ENCODE measurements at regions not wholly inside any gene's neighbourhood (a gene's known extent, or its start where the extent isn't known, plus 50 kb on each side); places are given as distances from the start of the nearest gene placed in this dataset.

- no peak for DNase-seq
These were observed 852.1 kb downstream of the MAT2B start for GRCh38 chr5:164357395-164358033.

- DNase-seq: no peak
These were observed 853.3 kb downstream of the MAT2B start for GRCh38 chr5:164358531-164359259.

DNA sequence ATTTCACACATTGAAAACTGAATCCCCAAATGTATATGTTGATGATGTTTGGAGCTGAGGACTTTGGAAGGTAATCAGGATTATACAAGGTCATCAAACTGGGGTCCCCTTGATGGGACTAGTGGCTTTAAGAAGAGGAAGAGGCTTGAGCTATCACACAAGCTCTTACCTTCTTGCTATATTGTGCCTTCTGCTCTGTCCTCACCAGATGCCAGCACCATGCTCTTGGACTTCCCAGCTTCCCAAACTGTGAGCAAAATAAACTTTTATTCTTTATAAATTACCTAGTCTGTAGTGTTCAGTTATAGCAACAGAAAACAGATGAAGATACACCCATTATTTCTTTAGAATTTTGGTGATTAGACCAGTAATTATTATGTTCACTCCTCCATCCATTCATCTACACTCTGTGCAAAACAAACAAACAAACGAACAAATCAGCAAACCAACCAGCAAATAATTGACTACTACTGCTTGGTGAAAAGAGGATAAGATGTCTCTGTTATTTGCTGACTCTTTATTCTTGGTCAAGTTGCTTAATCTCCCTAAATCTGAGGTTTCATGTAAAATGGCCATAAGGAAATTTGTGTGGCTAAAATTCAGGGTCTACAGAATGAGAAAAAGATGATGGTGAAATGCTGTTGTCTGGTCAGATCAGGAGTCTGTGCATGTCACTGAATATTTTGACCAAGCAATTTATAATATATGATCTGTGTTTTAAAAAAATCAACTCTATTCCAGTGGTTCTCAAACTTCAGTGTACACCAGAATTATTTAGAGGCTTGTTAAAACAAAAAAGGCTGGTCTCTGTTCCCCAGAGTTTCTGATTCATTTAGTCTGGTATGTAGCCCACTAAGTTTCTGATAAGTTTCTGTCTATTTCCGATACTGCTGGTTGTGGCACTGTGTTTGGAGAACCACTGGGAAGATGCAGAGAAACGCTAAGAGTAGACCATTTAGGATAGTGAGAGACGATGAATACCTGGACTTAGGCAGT is 854.1 kb downstream of the MAT2B start:
- no peak for DNase-seq

GRCh38 chr5:164360589-164360988 is 855.2 kb downstream of the MAT2B start:
- no peak for DNase-seq

DNA sequence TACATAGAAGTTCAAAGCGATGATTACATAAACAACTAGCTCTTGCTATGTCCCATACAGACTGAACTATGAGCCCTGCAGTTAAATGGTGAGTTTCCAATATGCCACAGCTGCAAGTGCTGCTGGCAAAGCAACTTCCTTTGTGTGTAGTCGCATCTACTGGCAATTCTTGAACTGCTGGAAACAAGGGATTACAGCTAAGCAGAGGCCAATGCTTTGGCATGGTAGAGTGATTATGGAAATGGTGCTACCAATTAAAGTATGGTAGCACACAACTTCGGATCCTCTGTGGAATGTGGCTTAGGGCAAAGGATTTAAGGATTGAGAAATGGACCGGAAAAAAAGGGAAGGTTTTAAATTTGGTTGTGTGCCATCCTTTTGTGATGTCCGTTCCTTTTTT is 856.6 kb downstream of the MAT2B start:
- no peak for DNase-seq

DNA sequence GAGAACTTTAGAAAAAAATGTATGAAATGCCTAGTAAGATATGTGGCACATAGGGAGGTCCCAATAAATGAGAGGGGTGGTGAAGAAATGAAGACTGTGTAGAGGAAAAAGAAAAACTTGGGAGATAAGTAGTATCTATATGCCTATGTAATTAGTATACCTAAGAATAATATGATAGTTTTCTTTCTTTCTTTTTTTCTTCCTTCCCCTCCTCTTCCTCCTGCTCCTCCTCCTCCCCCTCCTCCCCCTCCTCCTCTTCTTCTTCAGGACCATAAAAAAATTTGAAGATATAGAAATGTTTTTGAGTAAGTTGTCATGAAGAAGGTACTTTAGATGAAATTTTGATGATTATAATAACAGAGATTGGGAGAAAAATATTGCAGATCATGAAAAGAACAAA is 857.4 kb downstream of the MAT2B start:
- DNase-seq: no peak

DNA sequence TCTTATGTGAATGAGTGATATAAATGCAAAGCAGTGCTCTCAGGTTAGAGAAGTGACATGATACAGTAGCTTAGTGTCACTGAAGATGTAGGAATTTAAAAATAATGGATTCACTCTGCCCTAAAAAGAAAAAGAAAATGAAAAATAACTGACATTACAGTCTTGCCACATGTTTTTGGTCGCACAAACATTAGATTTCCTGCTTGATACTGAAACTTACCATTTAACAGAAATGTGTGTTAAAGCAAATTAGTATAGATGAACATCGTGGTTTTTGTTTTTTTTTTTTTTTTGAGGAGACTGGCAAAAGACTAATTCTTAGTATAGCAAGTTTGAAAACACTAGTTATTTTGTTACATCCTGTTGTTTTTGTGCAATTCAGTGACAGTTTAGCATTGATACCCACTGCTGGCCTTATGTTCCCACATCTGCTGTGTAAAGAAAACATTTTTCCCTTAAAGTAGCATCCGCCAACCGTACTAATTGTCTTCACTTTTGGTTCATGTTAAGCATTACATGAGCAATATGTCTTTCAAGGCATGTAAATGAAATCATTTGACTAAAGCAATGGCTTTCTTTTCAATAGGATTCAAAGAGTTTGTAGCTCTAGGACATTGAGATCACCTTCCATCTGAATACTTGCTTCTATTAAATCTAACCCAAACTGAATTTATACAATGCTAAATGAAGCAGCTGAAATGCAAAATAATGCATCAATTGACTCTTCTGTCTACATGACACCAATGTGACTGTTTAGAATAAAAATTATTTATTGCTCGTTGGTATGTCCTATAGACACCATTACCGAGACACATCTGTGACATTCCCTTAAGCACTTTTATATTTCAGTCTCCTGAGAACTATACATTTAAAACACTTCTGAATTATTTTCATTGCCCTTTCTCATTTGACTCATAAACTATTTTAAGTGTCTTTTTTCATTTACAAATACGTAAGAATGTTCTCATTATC is 859.1 kb downstream of the MAT2B start:
- no peak for DNase-seq

- no peak for DNase-seq
These were observed 865.4 kb downstream of the MAT2B start for GRCh38 chr5:164370841-164371240.

DNA sequence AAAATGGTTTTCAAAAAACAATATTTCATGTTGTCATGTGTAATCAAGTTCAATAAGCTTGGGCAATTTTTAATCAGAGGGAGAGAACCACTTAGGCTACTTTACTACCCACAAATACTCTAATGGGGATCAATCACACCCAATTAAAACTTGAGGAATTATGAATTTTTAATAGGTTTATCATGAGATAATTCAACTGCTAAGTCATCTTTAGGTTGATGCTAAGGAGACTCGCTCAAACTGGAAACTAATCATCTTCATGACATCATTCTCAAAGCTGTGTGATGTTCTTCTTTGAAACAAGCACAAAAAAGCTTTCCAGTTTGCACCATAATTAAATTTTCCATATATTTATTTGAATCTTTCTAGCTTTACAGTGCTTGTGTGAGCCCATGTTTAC is 867.5 kb downstream of the MAT2B start:
- DNase-seq: no peak

DNA sequence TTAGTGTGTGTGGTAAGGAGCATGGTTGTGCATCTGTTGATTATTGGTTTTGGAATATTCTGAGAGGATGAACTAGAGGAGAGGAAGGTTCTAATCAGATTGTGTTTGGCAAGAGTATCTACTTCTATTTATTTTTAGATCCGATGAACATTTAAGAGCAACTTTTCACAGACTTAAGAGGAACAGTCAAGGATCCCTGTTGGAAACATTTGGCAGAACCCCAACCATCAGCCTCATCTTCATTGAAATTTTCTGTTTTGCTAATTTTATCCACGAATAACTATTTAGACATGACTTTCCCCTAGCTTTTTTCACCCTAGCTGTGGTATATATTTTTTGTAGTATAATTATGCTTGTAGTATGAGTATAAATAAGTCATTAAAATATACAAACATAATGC is 868.5 kb downstream of the MAT2B start:
- no peak for DNase-seq

DNA sequence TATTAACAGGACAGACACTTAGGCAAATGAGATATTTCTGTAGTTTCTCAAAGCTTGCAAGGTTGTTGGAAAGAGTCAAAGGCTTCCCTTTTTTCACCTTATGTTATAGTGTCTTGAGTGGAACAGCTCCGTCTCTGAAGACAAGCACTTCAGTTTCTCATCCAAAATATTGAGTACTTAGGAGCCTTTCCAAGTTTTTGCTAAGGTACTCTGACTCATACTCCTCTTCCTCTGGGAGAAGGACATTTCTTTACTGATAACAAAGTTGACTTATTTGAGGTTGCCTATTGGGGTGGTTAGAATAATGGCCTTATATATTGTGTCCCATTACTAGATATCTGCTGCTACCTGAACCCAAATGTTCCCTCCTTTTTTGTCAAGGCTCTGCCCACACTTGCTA is 869.6 kb downstream of the MAT2B start:
- no peak for DNase-seq

- DNase-seq: no peak
These were observed 871.4 kb downstream of the MAT2B start for GRCh38 chr5:164376843-164377242.

DNA sequence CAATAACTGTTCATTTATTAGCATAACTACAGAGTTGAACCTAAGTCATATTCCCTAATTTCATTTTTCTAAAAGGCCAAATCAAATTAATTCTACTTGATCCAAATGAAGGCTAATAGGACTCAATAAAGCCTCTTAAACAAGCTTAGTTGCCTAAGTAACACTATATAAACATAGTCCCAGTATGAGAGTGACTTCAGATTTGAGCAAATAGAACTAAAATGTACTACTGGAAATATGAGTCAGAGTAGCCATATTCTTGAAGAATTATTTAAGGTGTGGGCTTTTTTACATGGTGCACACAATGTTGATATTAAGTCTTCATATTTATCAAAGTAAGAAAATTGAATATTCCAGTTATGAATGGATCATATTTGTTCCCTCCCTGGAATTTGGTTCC is 872.3 kb downstream of the MAT2B start:
- no peak for DNase-seq

DNA sequence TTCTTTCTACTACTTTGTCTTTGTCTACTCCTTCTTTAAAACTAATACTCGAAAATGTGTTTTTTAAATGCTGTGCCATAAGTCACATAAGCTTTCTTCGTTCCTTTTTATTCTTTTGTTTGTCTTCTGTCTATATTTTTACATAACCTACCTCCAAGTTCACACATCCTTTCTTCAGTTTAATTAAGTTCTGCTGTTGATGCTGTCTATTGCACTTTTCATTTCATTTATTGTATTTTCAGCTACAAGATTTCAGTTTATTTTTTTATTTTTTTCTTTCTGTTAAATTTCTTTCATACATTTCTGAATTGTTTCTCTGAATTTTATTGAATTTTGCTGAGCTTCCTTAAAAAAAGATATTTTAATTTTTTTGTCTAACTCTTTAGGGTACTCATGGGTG is 878.2 kb downstream of the MAT2B start:
- DNase-seq: no peak

DNA sequence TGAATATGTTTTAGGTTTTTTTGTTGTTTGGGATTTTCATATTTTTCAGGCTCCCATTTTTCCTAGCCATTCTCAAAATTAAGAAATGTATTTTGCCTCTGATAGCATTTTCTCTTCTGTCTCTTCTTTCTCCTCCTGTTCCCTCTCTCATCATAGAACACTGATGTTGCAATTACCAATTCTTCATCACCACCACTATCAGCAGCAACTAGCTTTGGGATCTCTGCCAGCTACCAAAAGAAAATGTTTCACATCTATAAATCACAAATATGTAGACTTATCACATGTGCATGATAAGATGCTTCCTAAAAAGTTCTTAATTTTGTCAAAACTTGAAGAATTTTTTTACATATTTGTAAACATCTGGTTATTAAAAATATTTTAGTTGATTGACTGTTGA is 887.1 kb downstream of the MAT2B start:
- no peak for DNase-seq

DNA sequence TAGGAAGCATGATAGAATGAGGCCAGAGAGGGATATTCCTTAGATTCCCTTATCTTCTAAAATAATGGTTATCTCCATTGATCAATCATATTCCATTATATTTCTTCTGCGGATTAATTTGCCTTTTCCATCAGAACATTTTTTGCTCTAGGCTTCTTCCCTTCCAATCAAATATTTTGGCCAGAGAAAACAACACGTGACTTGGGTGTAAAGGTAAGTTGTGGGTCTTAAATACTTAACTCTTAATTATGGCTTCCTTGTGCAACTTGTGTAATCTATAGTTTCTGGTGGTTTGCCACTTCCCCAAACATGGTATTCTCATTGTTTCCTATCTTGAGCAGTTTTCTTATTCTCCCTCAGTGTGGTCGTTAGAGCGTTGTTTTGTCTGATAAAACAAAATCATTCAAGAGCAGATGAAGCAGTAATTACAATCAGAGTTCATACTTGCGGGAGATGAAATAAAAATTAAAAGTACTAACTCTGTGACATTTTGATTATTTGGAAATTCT is 889.3 kb downstream of the MAT2B start:
- DNase-seq: no peak

- DNase-seq: no peak
These were observed 907.1 kb downstream of the MAT2B start for GRCh38 chr5:164412531-164412930.

- no peak for DNase-seq
These were observed 914.7 kb downstream of the MAT2B start for GRCh38 chr5:164420161-164420560.

GRCh38 chr5:164422400-164422799 is 917.0 kb downstream of the MAT2B start:
- no peak for DNase-seq

DNA sequence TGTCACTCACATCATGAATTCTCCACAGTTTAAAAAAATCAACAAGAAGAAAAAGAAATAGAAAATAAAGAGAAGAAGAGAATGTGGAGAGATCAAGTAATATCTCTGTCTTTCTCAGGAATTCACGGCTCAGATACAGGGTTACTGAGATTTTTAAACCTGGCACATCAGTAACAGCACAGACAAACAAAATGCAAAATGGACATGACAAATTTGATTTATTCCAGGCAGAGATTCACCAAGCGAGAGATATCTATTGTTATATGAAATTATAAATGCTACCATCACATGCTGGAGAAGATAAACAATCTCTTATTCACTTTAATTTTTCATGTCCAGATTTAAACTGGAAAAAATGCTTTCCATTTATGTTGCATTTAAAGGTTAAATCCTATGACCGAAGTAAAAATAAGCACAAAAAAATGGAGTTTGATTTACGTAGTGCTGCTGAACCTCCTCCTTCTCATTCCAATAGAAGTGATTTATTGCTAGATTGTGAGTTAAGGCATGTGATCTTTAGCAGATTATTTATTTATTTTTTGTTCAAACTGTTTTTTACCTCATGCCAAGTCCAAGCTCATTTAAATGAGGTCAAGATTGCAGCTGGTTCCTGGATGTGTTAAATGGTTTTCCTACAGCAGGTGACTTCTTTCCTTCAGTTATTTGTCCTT is 926.4 kb downstream of the MAT2B start:
- DNase-seq: no peak

GRCh38 chr5:164433106-164433870 is 927.9 kb downstream of the MAT2B start:
- no peak for DNase-seq

Measured in CD4-positive, alpha-beta T cell treated with Interleukin-6 for 4 hours (primary cell).